Hepatocyte (in vitro differentiated cells): ENCODE measurements at regions not wholly inside any gene's neighbourhood (a gene's known extent, or its start where the extent isn't known, plus 50 kb on each side); places are given as distances from the start of the nearest gene placed in this dataset.

Experiments used
- DNase-seq: peaks from one replicate; pipeline ENCODE4 v3.0.0-alpha.2; 2016; ENCODE audit warnings: low spot score
- H2AFZ ChIP-seq: fragments of 200-600 bp; sonication (generic); 2 replicates; pipeline ENCODE4 v1.6.0; 2016; ENCODE audit warnings: antibody characterized with exemption, mild to moderate bottlenecking
- H3K27ac ChIP-seq: fragments of 200-600 bp; sonication (generic); 2 replicates; pipeline ENCODE4 v1.5.1; 2016; ENCODE audit warnings: mild to moderate bottlenecking
- H3K27me3 ChIP-seq: fragments of 200-600 bp; sonication (generic); 2 replicates; pipeline ENCODE4 v1.6.1; 2016
- H3K36me3 ChIP-seq: fragments of 200-600 bp; sonication (generic); replicated peaks from 2 replicates; pipeline ENCODE4 v1.5.1; 2016; ENCODE audit warnings: low read depth; ENCODE audit not compliant: insufficient read depth
- H3K4me1 ChIP-seq: fragments of 200-600 bp; sonication (generic); 2 replicates; pipeline ENCODE4 v1.5.1; 2016; ENCODE audit warnings: mild to moderate bottlenecking, moderate library complexity; ENCODE audit not compliant: insufficient read depth
- H3K4me2 ChIP-seq: fragments of 200-600 bp; sonication (generic); 2 replicates; pipeline ENCODE4 v1.6.0; 2016
- H3K4me3 ChIP-seq: fragments of 200-600 bp; sonication (generic); 2 replicates; pipeline ENCODE4 v1.5.1; 2016; ENCODE audit warnings: mild to moderate bottlenecking
- H3K79me2 ChIP-seq: fragments of 200-600 bp; sonication (generic); 2 replicates; pipeline ENCODE4 v1.6.0; 2017; ENCODE audit warnings: mild to moderate bottlenecking
- H3K9me2 ChIP-seq: fragments of 200-600 bp; sonication (generic); replicated peaks from 2 replicates; pipeline ENCODE4 v1.6.0; 2017; ENCODE audit warnings: mild to moderate bottlenecking; ENCODE audit not compliant: insufficient read depth
- H3K9me3 ChIP-seq: fragments of 200-600 bp; sonication (generic); 2 replicates; pipeline ENCODE4 v1.5.1; 2016; ENCODE audit warnings: low read depth, mild to moderate bottlenecking
- H4K20me1 ChIP-seq: fragments of 200-600 bp; sonication (generic); 2 replicates; pipeline ENCODE4 v1.6.0; 2016; ENCODE audit warnings: mild to moderate bottlenecking; ENCODE audit not compliant: insufficient read depth, poor library complexity, severe bottlenecking
- EZH2 ChIP-seq: fragments of 200-600 bp; sonication (generic); IDR thresholded peaks from 2 replicates; pipeline ENCODE4 v1.6.1; 2016; ENCODE audit warnings: antibody characterized with exemption, mild to moderate bottlenecking, borderline replicate concordance
- EZH2phosphoT487 ChIP-seq: fragments of 200-600 bp; sonication (generic); IDR thresholded peaks from one replicate; pipeline ENCODE4 v1.6.1; 2018; ENCODE audit warnings: antibody characterized with exemption, mild to moderate bottlenecking, low read depth, moderate library complexity; ENCODE audit not compliant: unreplicated experiment, severe bottlenecking
- WGBS: methylation state at CpG from one replicate; pipeline ENCODE4 v1.1.6; 2016; ENCODE audit warnings: low lambda C conversion rate; ENCODE audit errors: missing lambda C conversion rate; 5-methylcytosine and 5-hydroxymethylcytosine counted together
- TF ChIP-seq, protein P1 (sequence below): fragments of 200-600 bp; sonication (generic); IDR thresholded peaks from 2 replicates; pipeline ENCODE4 v1.5.1; 2016; ENCODE audit warnings: antibody characterized with exemption, mild to moderate bottlenecking; ENCODE audit not compliant: poor library complexity

DNA sequence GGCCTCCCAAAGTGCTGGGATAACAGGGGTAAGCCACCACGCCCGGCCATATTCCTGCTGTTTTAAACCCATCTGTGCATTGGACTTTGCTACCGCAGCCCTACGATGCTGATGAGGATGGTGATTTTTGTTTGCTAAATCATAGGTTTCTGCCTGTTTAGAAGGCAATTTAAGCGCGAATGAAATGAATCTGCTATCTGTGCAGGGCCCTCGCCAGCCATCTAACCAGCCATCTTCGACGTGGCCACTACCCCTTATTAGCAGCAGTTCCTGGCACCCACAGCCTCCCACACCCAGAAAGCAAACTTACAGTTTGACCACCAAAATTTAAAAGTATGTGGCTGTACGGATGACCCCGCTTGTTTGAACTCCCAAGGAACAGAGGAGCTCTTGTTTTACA is 178.5 kb downstream of the SHOX start:
- Histone ChIP-seq H4K20me1 (no peaks in the 10 kb centered on the region), H3K4me1 (no peaks in the 10 kb centered on the region), H2AFZ (no peak overlapping the region), H3K9me3 (no peaks in the 10 kb centered on the region), H3K27ac (no peak overlapping the region), H3K36me3 (no peaks in the 10 kb centered on the region), H3K27me3 (no peaks in the 10 kb centered on the region), H3K9me2 (no peaks in the 10 kb centered on the region), H3K79me2 (no peaks in the 10 kb centered on the region), H3K4me2 (no peak overlapping the region), H3K4me3 (no peak overlapping the region)
- WGBS, result 91% methylated on average over 11 of the region's 11 CpGs
- DNase-seq, result no peak
- TF ChIP-seq EZH2, result no peak
- TF ChIP-seq, protein P1, sequence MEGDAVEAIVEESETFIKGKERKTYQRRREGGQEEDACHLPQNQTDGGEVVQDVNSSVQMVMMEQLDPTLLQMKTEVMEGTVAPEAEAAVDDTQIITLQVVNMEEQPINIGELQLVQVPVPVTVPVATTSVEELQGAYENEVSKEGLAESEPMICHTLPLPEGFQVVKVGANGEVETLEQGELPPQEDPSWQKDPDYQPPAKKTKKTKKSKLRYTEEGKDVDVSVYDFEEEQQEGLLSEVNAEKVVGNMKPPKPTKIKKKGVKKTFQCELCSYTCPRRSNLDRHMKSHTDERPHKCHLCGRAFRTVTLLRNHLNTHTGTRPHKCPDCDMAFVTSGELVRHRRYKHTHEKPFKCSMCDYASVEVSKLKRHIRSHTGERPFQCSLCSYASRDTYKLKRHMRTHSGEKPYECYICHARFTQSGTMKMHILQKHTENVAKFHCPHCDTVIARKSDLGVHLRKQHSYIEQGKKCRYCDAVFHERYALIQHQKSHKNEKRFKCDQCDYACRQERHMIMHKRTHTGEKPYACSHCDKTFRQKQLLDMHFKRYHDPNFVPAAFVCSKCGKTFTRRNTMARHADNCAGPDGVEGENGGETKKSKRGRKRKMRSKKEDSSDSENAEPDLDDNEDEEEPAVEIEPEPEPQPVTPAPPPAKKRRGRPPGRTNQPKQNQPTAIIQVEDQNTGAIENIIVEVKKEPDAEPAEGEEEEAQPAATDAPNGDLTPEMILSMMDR, result no peak
- TF ChIP-seq EZH2phosphoT487, result no peak

DNA sequence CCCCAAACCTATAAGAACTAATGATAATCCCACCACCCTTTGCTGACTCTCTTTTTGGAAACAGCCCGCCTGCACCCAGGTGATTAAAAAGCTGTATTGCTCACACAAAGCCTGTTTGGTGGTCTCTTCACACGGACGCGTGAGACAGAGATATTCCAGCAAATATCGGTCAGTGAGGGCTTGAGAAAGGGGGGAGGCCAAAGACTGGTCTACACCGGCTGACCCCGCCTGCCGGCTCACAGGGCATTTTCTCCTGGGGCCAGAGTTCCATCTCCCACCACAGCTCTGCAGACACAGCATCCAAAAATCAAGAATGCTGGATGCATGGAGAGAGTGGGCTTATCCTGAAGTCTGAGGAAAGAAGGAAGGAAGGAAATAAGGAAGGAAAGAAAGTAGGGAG is 176.0 kb downstream of the SHOX start:
- 93% methylated on average over 8 of the region's 8 CpGs for WGBS
- no peaks in the 10 kb centered on the region for H3K27me3 ChIP-seq
- H3K36me3 ChIP-seq, result no peaks in the 10 kb centered on the region
- no peaks in the 10 kb centered on the region for H3K4me1 ChIP-seq
- no peaks in the 10 kb centered on the region for H3K9me2 ChIP-seq
- H3K27ac ChIP-seq, result no peak overlapping the region
- no peak overlapping the region for H2AFZ ChIP-seq
- H4K20me1 ChIP-seq, result no peaks in the 10 kb centered on the region
- H3K4me3 ChIP-seq, result no peak overlapping the region
- no peaks in the 10 kb centered on the region for H3K9me3 ChIP-seq
- no peak overlapping the region for H3K4me2 ChIP-seq
- no peaks in the 10 kb centered on the region for H3K79me2 ChIP-seq
- DNase-seq, result no peak
- TF ChIP-seq EZH2, result no peak
- TF ChIP-seq EZH2phosphoT487, result no peak
- TF ChIP-seq, protein P1, result no peak

DNA sequence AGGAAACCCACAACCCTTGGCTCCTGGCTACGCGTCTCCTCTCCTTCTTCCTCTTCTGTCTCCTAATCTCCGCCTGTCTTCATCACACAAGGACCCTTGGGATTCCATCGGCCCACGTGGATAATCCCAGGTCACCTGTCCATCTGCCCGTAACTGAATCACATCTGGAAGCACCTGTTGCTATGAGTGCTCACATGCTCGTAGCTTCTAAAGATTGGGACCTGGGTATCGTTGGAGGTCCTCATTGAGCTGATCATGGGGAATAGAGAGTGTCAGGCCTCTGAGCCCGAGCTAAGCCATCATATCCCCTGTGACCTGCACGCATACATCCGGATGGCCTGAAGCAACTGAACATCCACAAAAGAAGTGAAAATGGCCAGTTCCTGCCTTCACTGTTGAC is 175.4 kb downstream of the SHOX start:
- H3K4me1 ChIP-seq, result no peaks in the 10 kb centered on the region
- no peak overlapping the region for H2AFZ ChIP-seq
- no peaks in the 10 kb centered on the region for H3K36me3 ChIP-seq
- 88% methylated on average over 11 of the region's 11 CpGs for WGBS
- TF ChIP-seq EZH2, result no peak
- TF ChIP-seq, protein P1, result no peak
- no peak for TF ChIP-seq EZH2phosphoT487
- no peak overlapping the region for H3K4me3 ChIP-seq
- no peaks in the 10 kb centered on the region for H3K27me3 ChIP-seq
- H3K79me2 ChIP-seq, result no peaks in the 10 kb centered on the region
- H4K20me1 ChIP-seq, result no peaks in the 10 kb centered on the region
- no peaks in the 10 kb centered on the region for H3K9me2 ChIP-seq
- no peaks in the 10 kb centered on the region for H3K9me3 ChIP-seq
- no peak overlapping the region for H3K4me2 ChIP-seq
- DNase-seq, result no peak
- no peak overlapping the region for H3K27ac ChIP-seq
